H1 (cell line): ENCODE measurements at regions not wholly inside any gene's neighbourhood (a gene's known extent, or its start where the extent isn't known, plus 50 kb on each side); places are given as distances from the start of the nearest gene placed in this dataset.

ENCODE experiments used
- ATF2 ChIP-seq: IDR thresholded peaks from 2 replicates; pipeline ENCODE4 v1.6.1; 2012; ENCODE audit warnings: low read length, inconsistent platforms
- BRCA1 ChIP-seq: IDR thresholded peaks from 2 replicates; pipeline ENCODE4 v1.6.1; 2012; ENCODE audit warnings: low read depth, low read length, improper control_type of control experiment
- CTCF ChIP-seq, 3 experiments: IDR thresholded peaks; 1 replicate in 2 of 3; 2 replicates in 1 of 3; pipeline versions ENCODE4 v1.5.1 to v1.6.1; 2011; ENCODE audit warnings: low read length in 3 of 3, mild to moderate bottlenecking in 3 of 3, inconsistent platforms in 2 of 3, low read depth in 1 of 3, moderate library complexity in 1 of 3; ENCODE audit not compliant: insufficient read depth in 1 of 3; ENCODE audit errors: control extremely low read depth in 1 of 3
- EZH2 ChIP-seq: fragments of 200-600 bp; sonication (generic); IDR thresholded peaks from 2 replicates; pipeline ENCODE4 v1.7.1; 2012; ENCODE audit warnings: low read depth, mild to moderate bottlenecking, moderate library complexity, low read length, inconsistent platforms; ENCODE audit not compliant: severe bottlenecking
- HDAC2 ChIP-seq, 2 experiments: fragments of 300-600 bp in 1 of 2; sonication (generic) in 1 of 2; IDR thresholded peaks; 2 replicates each; pipeline ENCODE4 v1.6.1; 2011 to 2012; ENCODE audit warnings: low read depth in 2 of 2, low read length in 2 of 2, mild to moderate bottlenecking in 2 of 2, moderate library complexity in 2 of 2, borderline replicate concordance in 1 of 2, inconsistent platforms in 1 of 2
- JUND ChIP-seq: IDR thresholded peaks from 2 replicates; pipeline ENCODE4 v1.6.1; 2011; ENCODE audit warnings: mild to moderate bottlenecking, improper control_type of control experiment, low read length
- POLR2A ChIP-seq, 2 experiments: IDR thresholded peaks; 1 replicate in 1 of 2; 2 replicates in 1 of 2; pipeline ENCODE4 v1.6.1; 2011; ENCODE audit warnings: low read depth in 2 of 2, low read length in 2 of 2, mild to moderate bottlenecking in 2 of 2; ENCODE audit errors: control extremely low read depth in 1 of 2
- POLR2AphosphoS5 ChIP-seq: IDR thresholded peaks from 2 replicates; pipeline ENCODE4 v1.6.1; 2011; ENCODE audit warnings: low read depth, low read length
- SP1 ChIP-seq: IDR thresholded peaks from 2 replicates; pipeline ENCODE4 v1.6.1; 2011; ENCODE audit warnings: low read depth, low read length
- SP4 ChIP-seq: IDR thresholded peaks from 2 replicates; pipeline ENCODE4 v1.6.1; 2012; ENCODE audit warnings: low read length, inconsistent platforms
- YY1 ChIP-seq: IDR thresholded peaks from 2 replicates; pipeline ENCODE4 v1.6.1; 2011; ENCODE audit warnings: low read depth, mild to moderate bottlenecking, low read length
- ZNF274 ChIP-seq: IDR thresholded peaks from 2 replicates; pipeline ENCODE4 v1.7.0; 2012; ENCODE audit warnings: low read length, borderline replicate concordance; ENCODE audit errors: extremely low read depth

DNA sequence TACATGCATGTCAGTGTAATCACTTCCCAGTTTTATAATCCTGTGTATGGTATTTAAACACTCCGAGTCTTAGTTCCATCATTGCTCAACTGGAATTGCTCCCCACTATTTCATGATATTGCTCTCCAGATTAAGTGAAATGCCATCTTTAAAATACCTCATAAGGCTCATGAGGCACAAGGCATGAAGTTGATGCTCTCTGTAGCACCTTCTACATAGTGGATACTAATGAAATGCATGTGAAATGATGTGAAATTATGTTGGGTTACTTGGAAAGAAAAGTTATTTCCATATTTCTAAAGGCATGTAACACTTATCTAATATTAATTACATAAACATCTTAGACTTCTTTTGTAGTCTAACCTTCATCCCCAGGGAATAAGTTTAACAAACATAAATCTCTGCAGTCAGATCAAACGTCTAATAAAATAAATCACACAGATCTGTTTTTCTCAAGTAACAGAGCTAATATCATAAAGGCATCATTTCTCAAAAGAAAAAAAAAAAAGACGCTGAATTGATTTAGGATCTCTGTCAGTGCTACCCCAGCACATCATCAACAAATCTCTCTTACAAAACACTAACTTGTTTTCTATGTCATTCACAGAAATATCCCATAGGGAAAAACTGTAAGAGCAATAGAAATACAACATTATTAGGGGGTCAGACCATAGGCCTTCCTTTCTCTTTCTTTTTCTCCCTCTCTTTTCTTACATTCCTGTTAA is 736.0 kb upstream of the LRRC4C start:
- TF ChIP-seq SP4 (no peak), POLR2A (IDR thresholded peaks at IDR 0.05; ENCODE audit: control extremely low read depth in 1 of 2, low read depth in 2 of 2, low read length in 2 of 2) (no peak), CTCF (IDR thresholded peaks at IDR 0.05; ENCODE audit: control extremely low read depth in 1 of 3, insufficient read depth in 1 of 3, low read depth in 1 of 3, low read length in 3 of 3) (no peak), ZNF274 (no peak), POLR2AphosphoS5 (no peak), JUND (no peak), EZH2 (no peak), ATF2 (no peak), BRCA1 (no peak), YY1 (no peak), SP1 (no peak), HDAC2 (IDR thresholded peaks at IDR 0.05; ENCODE audit: borderline replicate concordance in 1 of 2, low read depth in 2 of 2, low read length in 2 of 2) (no peak)
